H1 (cell line): ENCODE measurements at regions not wholly inside any gene's neighbourhood (a gene's known extent, or its start where the extent isn't known, plus 50 kb on each side); places are given as distances from the start of the nearest gene placed in this dataset.

ENCODE experiments used
- CTBP2 ChIP-seq: IDR thresholded peaks from 2 replicates; pipeline ENCODE4 v1.7.0; 2011; ENCODE audit warnings: borderline replicate concordance, mild to moderate bottlenecking, moderate library complexity, mixed read lengths, low read length; ENCODE audit not compliant: insufficient read depth, insufficient read length
- HDAC2 ChIP-seq, 2 experiments: fragments of 300-600 bp in 1 of 2; sonication (generic) in 1 of 2; IDR thresholded peaks; 2 replicates each; pipeline ENCODE4 v1.6.1; 2011 to 2012; ENCODE audit warnings: low read depth in 2 of 2, low read length in 2 of 2, mild to moderate bottlenecking in 2 of 2, moderate library complexity in 2 of 2, borderline replicate concordance in 1 of 2, inconsistent platforms in 1 of 2
- NANOG ChIP-seq: IDR thresholded peaks from 2 replicates; pipeline ENCODE4 v1.6.1; 2011; ENCODE audit warnings: low read length, low read depth, mild to moderate bottlenecking, inconsistent platforms; ENCODE audit not compliant: insufficient read depth, poor library complexity, severe bottlenecking
- RNF2 ChIP-seq: fragments of 200-900, 300-1000 bp; sonication (generic); IDR thresholded peaks from 2 replicates; pipeline ENCODE4 v1.7.1; 2016; ENCODE audit warnings: borderline replicate concordance, low read depth, mild to moderate bottlenecking, antibody characterized with exemption, low read length; ENCODE audit not compliant: poor library complexity, severe bottlenecking; ENCODE audit errors: missing control alignments
- TF ChIP-seq, protein P1 (sequence below): fragments of 300-600 bp; sonication (generic); IDR thresholded peaks from 2 replicates; pipeline ENCODE4 v1.7.1; 2012; ENCODE audit warnings: low read length, moderate library complexity, mild to moderate bottlenecking, inconsistent platforms; ENCODE audit not compliant: insufficient replicate concordance

DNA sequence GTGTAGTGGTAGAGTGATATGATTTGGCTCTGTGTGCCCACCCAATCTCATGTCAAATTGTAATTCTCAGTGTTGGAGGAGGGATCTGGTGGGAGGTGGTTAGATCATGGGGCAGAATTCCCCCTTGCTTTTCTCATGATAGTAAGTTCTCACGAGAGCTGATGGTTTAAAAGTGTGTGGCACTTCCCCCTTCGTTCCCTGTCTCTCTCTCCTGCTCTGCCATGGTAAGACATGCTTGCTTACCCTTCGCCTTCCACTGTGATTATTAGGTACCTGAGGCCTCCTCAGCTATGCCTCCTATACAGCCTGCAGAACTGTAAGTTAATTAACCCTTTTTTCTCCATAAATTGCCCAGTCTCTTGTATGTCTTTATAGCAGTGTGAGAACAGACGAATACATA lies 115.7 kb upstream of the FUT8 start (continued):
- TF ChIP-seq, protein P1, sequence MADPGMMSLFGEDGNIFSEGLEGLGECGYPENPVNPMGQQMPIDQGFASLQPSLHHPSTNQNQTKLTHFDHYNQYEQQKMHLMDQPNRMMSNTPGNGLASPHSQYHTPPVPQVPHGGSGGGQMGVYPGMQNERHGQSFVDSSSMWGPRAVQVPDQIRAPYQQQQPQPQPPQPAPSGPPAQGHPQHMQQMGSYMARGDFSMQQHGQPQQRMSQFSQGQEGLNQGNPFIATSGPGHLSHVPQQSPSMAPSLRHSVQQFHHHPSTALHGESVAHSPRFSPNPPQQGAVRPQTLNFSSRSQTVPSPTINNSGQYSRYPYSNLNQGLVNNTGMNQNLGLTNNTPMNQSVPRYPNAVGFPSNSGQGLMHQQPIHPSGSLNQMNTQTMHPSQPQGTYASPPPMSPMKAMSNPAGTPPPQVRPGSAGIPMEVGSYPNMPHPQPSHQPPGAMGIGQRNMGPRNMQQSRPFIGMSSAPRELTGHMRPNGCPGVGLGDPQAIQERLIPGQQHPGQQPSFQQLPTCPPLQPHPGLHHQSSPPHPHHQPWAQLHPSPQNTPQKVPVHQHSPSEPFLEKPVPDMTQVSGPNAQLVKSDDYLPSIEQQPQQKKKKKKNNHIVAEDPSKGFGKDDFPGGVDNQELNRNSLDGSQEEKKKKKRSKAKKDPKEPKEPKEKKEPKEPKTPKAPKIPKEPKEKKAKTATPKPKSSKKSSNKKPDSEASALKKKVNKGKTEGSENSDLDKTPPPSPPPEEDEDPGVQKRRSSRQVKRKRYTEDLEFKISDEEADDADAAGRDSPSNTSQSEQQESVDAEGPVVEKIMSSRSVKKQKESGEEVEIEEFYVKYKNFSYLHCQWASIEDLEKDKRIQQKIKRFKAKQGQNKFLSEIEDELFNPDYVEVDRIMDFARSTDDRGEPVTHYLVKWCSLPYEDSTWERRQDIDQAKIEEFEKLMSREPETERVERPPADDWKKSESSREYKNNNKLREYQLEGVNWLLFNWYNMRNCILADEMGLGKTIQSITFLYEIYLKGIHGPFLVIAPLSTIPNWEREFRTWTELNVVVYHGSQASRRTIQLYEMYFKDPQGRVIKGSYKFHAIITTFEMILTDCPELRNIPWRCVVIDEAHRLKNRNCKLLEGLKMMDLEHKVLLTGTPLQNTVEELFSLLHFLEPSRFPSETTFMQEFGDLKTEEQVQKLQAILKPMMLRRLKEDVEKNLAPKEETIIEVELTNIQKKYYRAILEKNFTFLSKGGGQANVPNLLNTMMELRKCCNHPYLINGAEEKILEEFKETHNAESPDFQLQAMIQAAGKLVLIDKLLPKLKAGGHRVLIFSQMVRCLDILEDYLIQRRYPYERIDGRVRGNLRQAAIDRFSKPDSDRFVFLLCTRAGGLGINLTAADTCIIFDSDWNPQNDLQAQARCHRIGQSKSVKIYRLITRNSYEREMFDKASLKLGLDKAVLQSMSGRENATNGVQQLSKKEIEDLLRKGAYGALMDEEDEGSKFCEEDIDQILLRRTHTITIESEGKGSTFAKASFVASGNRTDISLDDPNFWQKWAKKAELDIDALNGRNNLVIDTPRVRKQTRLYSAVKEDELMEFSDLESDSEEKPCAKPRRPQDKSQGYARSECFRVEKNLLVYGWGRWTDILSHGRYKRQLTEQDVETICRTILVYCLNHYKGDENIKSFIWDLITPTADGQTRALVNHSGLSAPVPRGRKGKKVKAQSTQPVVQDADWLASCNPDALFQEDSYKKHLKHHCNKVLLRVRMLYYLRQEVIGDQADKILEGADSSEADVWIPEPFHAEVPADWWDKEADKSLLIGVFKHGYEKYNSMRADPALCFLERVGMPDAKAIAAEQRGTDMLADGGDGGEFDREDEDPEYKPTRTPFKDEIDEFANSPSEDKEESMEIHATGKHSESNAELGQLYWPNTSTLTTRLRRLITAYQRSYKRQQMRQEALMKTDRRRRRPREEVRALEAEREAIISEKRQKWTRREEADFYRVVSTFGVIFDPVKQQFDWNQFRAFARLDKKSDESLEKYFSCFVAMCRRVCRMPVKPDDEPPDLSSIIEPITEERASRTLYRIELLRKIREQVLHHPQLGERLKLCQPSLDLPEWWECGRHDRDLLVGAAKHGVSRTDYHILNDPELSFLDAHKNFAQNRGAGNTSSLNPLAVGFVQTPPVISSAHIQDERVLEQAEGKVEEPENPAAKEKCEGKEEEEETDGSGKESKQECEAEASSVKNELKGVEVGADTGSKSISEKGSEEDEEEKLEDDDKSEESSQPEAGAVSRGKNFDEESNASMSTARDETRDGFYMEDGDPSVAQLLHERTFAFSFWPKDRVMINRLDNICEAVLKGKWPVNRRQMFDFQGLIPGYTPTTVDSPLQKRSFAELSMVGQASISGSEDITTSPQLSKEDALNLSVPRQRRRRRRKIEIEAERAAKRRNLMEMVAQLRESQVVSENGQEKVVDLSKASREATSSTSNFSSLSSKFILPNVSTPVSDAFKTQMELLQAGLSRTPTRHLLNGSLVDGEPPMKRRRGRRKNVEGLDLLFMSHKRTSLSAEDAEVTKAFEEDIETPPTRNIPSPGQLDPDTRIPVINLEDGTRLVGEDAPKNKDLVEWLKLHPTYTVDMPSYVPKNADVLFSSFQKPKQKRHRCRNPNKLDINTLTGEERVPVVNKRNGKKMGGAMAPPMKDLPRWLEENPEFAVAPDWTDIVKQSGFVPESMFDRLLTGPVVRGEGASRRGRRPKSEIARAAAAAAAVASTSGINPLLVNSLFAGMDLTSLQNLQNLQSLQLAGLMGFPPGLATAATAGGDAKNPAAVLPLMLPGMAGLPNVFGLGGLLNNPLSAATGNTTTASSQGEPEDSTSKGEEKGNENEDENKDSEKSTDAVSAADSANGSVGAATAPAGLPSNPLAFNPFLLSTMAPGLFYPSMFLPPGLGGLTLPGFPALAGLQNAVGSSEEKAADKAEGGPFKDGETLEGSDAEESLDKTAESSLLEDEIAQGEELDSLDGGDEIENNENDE = no peak
- TF ChIP-seq NANOG (no peak), RNF2 (no peak), HDAC2 (IDR thresholded peaks at IDR 0.05; ENCODE audit: borderline replicate concordance in 1 of 2, low read depth in 2 of 2, low read length in 2 of 2) (no peak), CTBP2 (no peak)
- TF ChIP-seq, all 59 proteins: peak for 0
